ENCODE measurements at regions not wholly inside any gene's neighbourhood (a gene's known extent, or its start where the extent isn't known, plus 50 kb on each side); places are given as distances from the start of the nearest gene placed in this dataset.

GRCh38 chr16:6678586-6678985 lies 654.1 kb upstream of the RBFOX1 start:
- Mint-ChIP-seq H3K27ac (no peak overlapping the region), H3K9me3 (peaks cover 4% of the 10 kb centered on the region), H3K27me3 (ENCODE audit: low read depth) (peaks cover 10% of the 10 kb centered on the region), H3K4me3 (no peak overlapping the region), H3K36me3 (no peaks in the 10 kb centered on the region), H3K4me1 (no peaks in the 10 kb centered on the region)
- no peak for TF ChIP-seq CTCF (IDR thresholded peaks at IDR 0.05; ENCODE audit: unreplicated experiment)
- DNase-seq (ENCODE audit: low spot score in 2 of 2, unreplicated experiment in 2 of 2), result no peak

- no peak for TF ChIP-seq CTCF (IDR thresholded peaks at IDR 0.05; ENCODE audit: unreplicated experiment)
- peaks cover 7% of the 10 kb centered on the region for H3K9me3 Mint-ChIP-seq
- H3K4me3 Mint-ChIP-seq, result no peak overlapping the region
- H3K36me3 Mint-ChIP-seq, result no peaks in the 10 kb centered on the region
- no peaks in the 10 kb centered on the region for H3K4me1 Mint-ChIP-seq
- DNase-seq (ENCODE audit: low spot score in 2 of 2, unreplicated experiment in 2 of 2), result no peak
- H3K27me3 Mint-ChIP-seq (ENCODE audit: low read depth), result peaks cover 7% of the 10 kb centered on the region
- no peak overlapping the region for H3K27ac Mint-ChIP-seq
Observed at GRCh38 chr16:6674071-6674470, 658.6 kb upstream of the RBFOX1 start.

- peaks cover 7% of the 10 kb centered on the region for H3K27me3 Mint-ChIP-seq (ENCODE audit: low read depth)
- no peak for TF ChIP-seq CTCF (IDR thresholded peaks at IDR 0.05; ENCODE audit: unreplicated experiment)
- DNase-seq (ENCODE audit: low spot score in 2 of 2, unreplicated experiment in 2 of 2), result no peak
Observed at GRCh38 chr16:6672507-6672906, 660.1 kb upstream of the RBFOX1 start.

GRCh38 chr16:6667393-6667792 lies 665.3 kb upstream of the RBFOX1 start:
- no peak for DNase-seq (ENCODE audit: low spot score in 2 of 2, unreplicated experiment in 2 of 2)
- no peak for TF ChIP-seq CTCF (IDR thresholded peaks at IDR 0.05; ENCODE audit: unreplicated experiment)
- H3K27ac Mint-ChIP-seq, result no peak overlapping the region
- peaks cover 24% of the 10 kb centered on the region for H3K27me3 Mint-ChIP-seq (ENCODE audit: low read depth)
- H3K4me3 Mint-ChIP-seq, result no peak overlapping the region
- H3K4me1 Mint-ChIP-seq, result no peaks in the 10 kb centered on the region
- no peaks in the 10 kb centered on the region for H3K36me3 Mint-ChIP-seq
- H3K9me3 Mint-ChIP-seq, result peaks cover 3% of the 10 kb centered on the region

More at GRCh38 chr16:6672507-6672906, 660.1 kb upstream of the RBFOX1 start:
- Mint-ChIP-seq H3K4me1 (no peaks in the 10 kb centered on the region), H3K9me3 (peaks cover 7% of the 10 kb centered on the region), H3K4me3 (no peak overlapping the region), H3K27ac (no peak overlapping the region), H3K36me3 (no peaks in the 10 kb centered on the region)

- no peaks in the 10 kb centered on the region for H3K36me3 Mint-ChIP-seq
- no peak overlapping the region for H3K4me3 Mint-ChIP-seq
- H3K9me3 Mint-ChIP-seq, result no peaks in the 10 kb centered on the region
- H3K4me1 Mint-ChIP-seq, result no peaks in the 10 kb centered on the region
- H3K27ac Mint-ChIP-seq, result no peak overlapping the region
- DNase-seq (ENCODE audit: low spot score in 2 of 2, unreplicated experiment in 2 of 2), result no peak
- peaks cover 29% of the 10 kb centered on the region for H3K27me3 Mint-ChIP-seq (ENCODE audit: low read depth)
- TF ChIP-seq CTCF (IDR thresholded peaks at IDR 0.05; ENCODE audit: unreplicated experiment), result no peak
Observed at GRCh38 chr16:6665126-6665525, 667.5 kb upstream of the RBFOX1 start.

GRCh38 chr16:6663668-6664067 lies 669.0 kb upstream of the RBFOX1 start:
- DNase-seq (ENCODE audit: low spot score in 2 of 2, unreplicated experiment in 2 of 2), result no peak
- H3K4me3 Mint-ChIP-seq, result no peak overlapping the region
- no peak overlapping the region for H3K27ac Mint-ChIP-seq
- no peaks in the 10 kb centered on the region for H3K9me3 Mint-ChIP-seq
- peaks cover 26% of the 10 kb centered on the region for H3K27me3 Mint-ChIP-seq (ENCODE audit: low read depth)
- no peaks in the 10 kb centered on the region for H3K4me1 Mint-ChIP-seq
- TF ChIP-seq CTCF (IDR thresholded peaks at IDR 0.05; ENCODE audit: unreplicated experiment), result no peak
- H3K36me3 Mint-ChIP-seq, result no peaks in the 10 kb centered on the region
